Neural cell (in vitro differentiated cells): ENCODE measurements at regions not wholly inside any gene's neighbourhood (a gene's known extent, or its start where the extent isn't known, plus 50 kb on each side); places are given as distances from the start of the nearest gene placed in this dataset.

Source experiments
- H2AFZ ChIP-seq: fragments of 200-600, 300-800 bp; sonication (generic), shearing (Covaris generic); 2 replicates; pipeline ENCODE4 v1.6.0; 2014; ENCODE audit warnings: low read depth, mild to moderate bottlenecking, antibody characterized with exemption, low read length, moderate library complexity
- H3F3A ChIP-seq: fragments of 200-600 bp; shearing (Covaris generic); 2 replicates; pipeline ENCODE4 v1.6.1; 2016; ENCODE audit warnings: mild to moderate bottlenecking, moderate library complexity, mixed read lengths, antibody characterized with exemption, low read length; ENCODE audit not compliant: insufficient read depth, poor library complexity, severe bottlenecking
- H3K27ac ChIP-seq: fragments of 200-600, 300-800 bp; sonication (generic), shearing (Covaris generic); 2 replicates; pipeline ENCODE4 v1.5.1; 2014; ENCODE audit warnings: mild to moderate bottlenecking, low read length, moderate library complexity
- H3K27me3 ChIP-seq: fragments of 300-800, 200-600 bp; sonication (generic), shearing (Covaris generic); 2 replicates; pipeline ENCODE4 v1.6.0; 2014; ENCODE audit warnings: mild to moderate bottlenecking, low read depth, low read length, moderate library complexity; ENCODE audit not compliant: insufficient read depth
- H3K36me3 ChIP-seq: fragments of 300-800, 200-600 bp; sonication (generic), shearing (Covaris generic); 2 replicates; pipeline ENCODE4 v1.5.1; 2014; ENCODE audit warnings: mild to moderate bottlenecking, antibody characterized with exemption, low read length, moderate library complexity; ENCODE audit not compliant: insufficient read depth
- H3K4me2 ChIP-seq: fragments of 300-800, 200-600 bp; sonication (generic), shearing (Covaris generic); 2 replicates; pipeline ENCODE4 v1.6.0; 2014; ENCODE audit warnings: mild to moderate bottlenecking, low read length
- H3K4me3 ChIP-seq: fragments of 300-800, 200-600 bp; sonication (generic), shearing (Covaris generic); 2 replicates; pipeline ENCODE4 v1.5.1; 2014; ENCODE audit warnings: mild to moderate bottlenecking, low read length, moderate library complexity
- H3K79me2 ChIP-seq: fragments of 200-600 bp; shearing (Covaris generic); replicated peaks from 2 replicates; pipeline ENCODE4 v1.6.0; 2014; ENCODE audit warnings: mild to moderate bottlenecking, low read length, moderate library complexity; ENCODE audit not compliant: insufficient read depth
- H3K9ac ChIP-seq: fragments of 300-800, 200-600 bp; sonication (generic), shearing (Covaris generic); 2 replicates; pipeline ENCODE4 v1.6.1; 2016; ENCODE audit warnings: mild to moderate bottlenecking, low read length, mixed read lengths
- H3K9me2 ChIP-seq: fragments of 200-600 bp; shearing (Covaris generic); 2 replicates; pipeline ENCODE4 v1.6.1; 2016; ENCODE audit warnings: mild to moderate bottlenecking, low read length, mixed read lengths; ENCODE audit not compliant: insufficient read depth
- H3K9me3 ChIP-seq: fragments of 200-600, 300-800 bp; sonication (generic), shearing (Covaris generic); 2 replicates; pipeline ENCODE4 v1.6.1; 2016; ENCODE audit warnings: mild to moderate bottlenecking, mixed run types, low read length, moderate library complexity, mixed read lengths
- H4K20me1 ChIP-seq: fragments of 200-600 bp; shearing (Covaris generic); 2 replicates; pipeline ENCODE4 v1.6.1; 2016; ENCODE audit warnings: mild to moderate bottlenecking, mixed run types; ENCODE audit not compliant: insufficient read depth
- CTCF ChIP-seq: fragments of 450-650 bp; IDR thresholded peaks from 2 replicates; pipeline ENCODE4 v1.5.1; 2014; ENCODE audit warnings: antibody characterized with exemption, mild to moderate bottlenecking, moderate library complexity; ENCODE audit not compliant: poor library complexity, severe bottlenecking
- EP300 ChIP-seq: fragments of 450-650 bp; conservative IDR thresholded peaks from 2 replicates; pipeline ENCODE4 v1.6.1; 2014; ENCODE audit warnings: antibody characterized with exemption, mild to moderate bottlenecking, moderate library complexity; ENCODE audit not compliant: poor library complexity, severe bottlenecking
- EZH2 ChIP-seq: fragments of 200-600, 300-800 bp; shearing (Covaris generic), sonication (generic); IDR thresholded peaks from 2 replicates; pipeline ENCODE4 v1.6.1; 2014; ENCODE audit warnings: antibody characterized with exemption, low read length, borderline replicate concordance, mild to moderate bottlenecking; ENCODE audit not compliant: insufficient read depth, poor library complexity, severe bottlenecking
- MXI1 ChIP-seq: fragments of 450-650 bp; conservative IDR thresholded peaks from 2 replicates; pipeline ENCODE4 v1.6.1; 2014; ENCODE audit warnings: antibody characterized with exemption, mild to moderate bottlenecking; ENCODE audit not compliant: poor library complexity, severe bottlenecking
- POLR2AphosphoS5 ChIP-seq: IDR thresholded peaks from 2 replicates; pipeline ENCODE4 v1.6.1; 2012
- RAD21 ChIP-seq: fragments of 450-650 bp; conservative IDR thresholded peaks from 2 replicates; pipeline ENCODE4 v1.6.1; 2014; ENCODE audit warnings: antibody characterized with exemption, mild to moderate bottlenecking, moderate library complexity
- REST ChIP-seq: IDR thresholded peaks from 2 replicates; pipeline ENCODE4 v1.6.1; 2012; ENCODE audit warnings: borderline replicate concordance
- SMC3 ChIP-seq: fragments of 450-650 bp; conservative IDR thresholded peaks from 2 replicates; pipeline ENCODE4 v1.6.1; 2014; ENCODE audit warnings: antibody characterized with exemption, mild to moderate bottlenecking, moderate library complexity; ENCODE audit not compliant: poor library complexity
- TAF1 ChIP-seq: IDR thresholded peaks from 2 replicates; pipeline ENCODE4 v1.6.1; 2012; ENCODE audit warnings: low read depth

- Histone ChIP-seq H3K79me2 (no peaks in the 10 kb centered on the region), H3K9me2 (no peaks in the 10 kb centered on the region), H3F3A (no peaks in the 10 kb centered on the region), H3K4me3 (no peak overlapping the region), H3K27me3 (no peaks in the 10 kb centered on the region), H3K27ac (no peak overlapping the region), H2AFZ (no peak overlapping the region), H3K4me2 (no peak overlapping the region), H3K9me3 (no peaks in the 10 kb centered on the region), H3K9ac (no peak overlapping the region), H4K20me1 (no peaks in the 10 kb centered on the region), H3K36me3 (no peaks in the 10 kb centered on the region)
- TF ChIP-seq SMC3 (no peak), CTCF (no peak), TAF1 (no peak), EZH2 (no peak), EP300 (no peak), RAD21 (no peak), REST (no peak), POLR2AphosphoS5 (no peak), MXI1 (no peak)
Observed at GRCh38 chr2:239564587-239564986, 163.8 kb upstream of the HDAC4 start.

- Histone ChIP-seq H3K36me3 (no peaks in the 10 kb centered on the region), H3F3A (no peaks in the 10 kb centered on the region), H3K79me2 (no peaks in the 10 kb centered on the region), H4K20me1 (no peaks in the 10 kb centered on the region), H2AFZ (no peak overlapping the region), H3K9me2 (no peaks in the 10 kb centered on the region), H3K27me3 (no peaks in the 10 kb centered on the region), H3K4me3 (no peak overlapping the region), H3K4me2 (no peak overlapping the region), H3K9me3 (no peaks in the 10 kb centered on the region), H3K27ac (no peak overlapping the region), H3K9ac (no peak overlapping the region)
- TF ChIP-seq MXI1 (no peak), POLR2AphosphoS5 (no peak), TAF1 (no peak), RAD21 (no peak), SMC3 (no peak), CTCF (no peak), REST (no peak), EZH2 (no peak), EP300 (no peak)
Observed at GRCh38 chr2:239563561-239563960, 162.7 kb upstream of the HDAC4 start.
